ENCODE measurements at regions not wholly inside any gene's neighbourhood (a gene's known extent, or its start where the extent isn't known, plus 50 kb on each side); places are given as distances from the start of the nearest gene placed in this dataset.

- DNase-seq: no peak
Observed at GRCh38 chr12:98224584-98225221, 290.7 kb upstream of the TMPO start.

GRCh38 chr12:98227162-98227561, 288.2 kb upstream of the TMPO start:
- DNase-seq: peak; percentile 5

GRCh38 chr12:98228683-98229539, 286.5 kb upstream of the TMPO start:
- no peak for DNase-seq

- DNase-seq: no peak
Observed at GRCh38 chr12:98229540-98229924, 285.9 kb upstream of the TMPO start.

- no peak for DNase-seq
Observed at GRCh38 chr12:98232753-98233390, 282.5 kb upstream of the TMPO start.

- DNase-seq: no peak
Observed at GRCh38 chr12:98235301-98235700, 280.1 kb upstream of the TMPO start.

- DNase-seq: no peak
Observed at GRCh38 chr12:98238515-98239130, 276.8 kb upstream of the TMPO start.

GRCh38 chr12:98243190-98243589, 272.2 kb upstream of the TMPO start:
- no peak for DNase-seq

- no peak for DNase-seq
Observed at GRCh38 chr12:98244136-98244535, 271.3 kb upstream of the TMPO start.

- no peak for DNase-seq
Observed at GRCh38 chr12:98253207-98254037, 262.0 kb upstream of the TMPO start.

- DNase-seq: no peak
Observed at GRCh38 chr12:98256830-98257229, 258.6 kb upstream of the TMPO start.

- no peak for DNase-seq
Observed at GRCh38 chr12:98259693-98260092, 255.7 kb upstream of the TMPO start.

- no peak for DNase-seq
Observed at GRCh38 chr12:98260276-98260675, 255.1 kb upstream of the TMPO start.

GRCh38 chr12:98262902-98263301, 252.5 kb upstream of the TMPO start:
- DNase-seq: no peak

GRCh38 chr12:98274430-98275130, 240.8 kb upstream of the TMPO start:
- no peak for DNase-seq

GRCh38 chr12:98275131-98275475, 240.3 kb upstream of the TMPO start:
- DNase-seq: no peak

GRCh38 chr12:98280152-98280551, 235.2 kb upstream of the TMPO start:
- DNase-seq: no peak

- DNase-seq: no peak
Observed at GRCh38 chr12:98280621-98281020, 234.8 kb upstream of the TMPO start.

GRCh38 chr12:98291828-98292227, 223.6 kb upstream of the TMPO start:
- no peak for DNase-seq

GRCh38 chr12:98294051-98294805, 221.2 kb upstream of the TMPO start:
- no peak for DNase-seq

GRCh38 chr12:98295681-98296080, 219.7 kb upstream of the TMPO start:
- no peak for DNase-seq

Data from hematopoietic multipotent progenitor cell treated with erythropoietin and hydrocortisone succinate and interleukin-3 and kit ligand, for 8 days (in vitro differentiated cells).